Left forelimb (tissue), 1 donor: ENCODE measurements at regions not wholly inside any gene's neighbourhood (a gene's known extent, or its start where the extent isn't known, plus 50 kb on each side); places are given as distances from the start of the nearest gene placed in this dataset.

Experiments
- DNase-seq: peaks from one replicate; pipeline ENCODE4 v3.0.0-alpha.2; 2018; ENCODE audit warnings: low spot score

DNA sequence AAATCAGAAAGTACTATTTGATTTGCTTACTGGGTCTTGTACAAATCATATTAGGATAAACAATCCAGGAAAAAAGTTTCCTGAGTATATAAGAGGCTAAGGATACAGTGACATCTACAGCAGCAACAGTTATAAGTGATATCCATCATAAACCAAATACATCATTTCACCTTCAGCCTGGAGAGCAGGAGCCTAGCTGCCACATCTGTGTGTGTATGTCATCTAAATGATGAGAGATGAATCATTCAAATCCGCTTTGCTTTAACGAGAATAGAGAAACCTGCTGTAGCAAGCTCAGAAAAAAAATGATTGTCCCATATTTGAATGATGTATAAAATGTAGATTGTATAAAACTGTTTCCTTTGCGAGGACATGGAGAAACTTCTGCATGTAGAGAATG, 841.4 kb downstream of the SI start:
- DNase-seq: no peak

DNA sequence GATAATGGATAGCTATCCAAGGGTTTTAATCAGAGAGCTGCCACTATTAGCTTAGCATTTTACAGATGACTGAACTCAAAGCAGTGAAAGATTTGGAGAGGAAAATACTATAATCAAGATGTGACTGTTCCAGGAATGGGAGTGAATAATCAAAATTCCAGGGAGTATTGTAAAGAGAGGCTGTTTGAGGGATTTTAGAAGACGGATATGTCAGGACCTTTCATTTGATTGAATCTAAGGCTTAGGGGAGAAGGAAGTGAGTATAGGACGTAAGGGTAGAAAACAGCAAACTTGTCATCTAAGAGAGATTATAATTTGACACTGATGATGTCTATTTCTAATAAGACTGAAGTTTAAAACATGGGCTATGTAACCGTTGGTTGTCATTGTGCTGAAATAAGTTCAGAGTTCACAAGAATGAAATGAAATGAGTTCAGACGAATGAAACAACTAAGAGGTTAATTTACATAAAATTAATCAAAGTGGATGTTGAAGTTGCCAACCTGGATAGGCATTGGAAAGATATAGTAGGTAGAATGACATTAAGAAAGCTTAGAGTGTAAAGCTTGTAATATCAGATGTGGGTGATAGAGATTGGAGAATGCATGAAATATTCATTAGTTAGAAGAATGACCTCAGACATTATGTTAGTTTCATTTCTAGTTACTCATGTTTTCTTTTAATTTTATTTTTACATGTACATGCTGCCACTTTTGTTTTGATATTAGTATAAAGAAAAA, 842.8 kb downstream of the SI start:
- no peak for DNase-seq

- DNase-seq: no peak
These were observed 844.3 kb downstream of the SI start for GRCh38 chr3:164233951-164234350.

DNA sequence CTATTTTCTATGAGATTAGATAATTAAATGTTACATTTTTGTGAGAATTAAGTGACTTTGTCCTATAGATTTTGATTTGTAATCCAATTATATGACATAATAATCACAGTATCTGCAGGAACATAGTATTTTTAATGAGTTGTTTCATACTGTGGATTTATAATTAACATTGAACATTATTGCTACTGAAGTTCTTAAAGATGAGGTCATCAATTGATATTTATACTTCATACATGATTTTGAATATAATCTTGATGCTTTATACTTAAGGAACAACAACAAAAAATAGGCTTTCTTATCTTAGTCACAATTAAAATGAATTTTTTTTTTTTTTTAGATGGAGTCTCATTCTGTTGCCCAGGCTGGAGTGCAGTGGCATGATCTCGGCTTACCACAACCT, 846.6 kb downstream of the SI start:
- no peak for DNase-seq

- DNase-seq: no peak
These were observed 847.8 kb downstream of the SI start for GRCh38 chr3:164230385-164231094.

DNA sequence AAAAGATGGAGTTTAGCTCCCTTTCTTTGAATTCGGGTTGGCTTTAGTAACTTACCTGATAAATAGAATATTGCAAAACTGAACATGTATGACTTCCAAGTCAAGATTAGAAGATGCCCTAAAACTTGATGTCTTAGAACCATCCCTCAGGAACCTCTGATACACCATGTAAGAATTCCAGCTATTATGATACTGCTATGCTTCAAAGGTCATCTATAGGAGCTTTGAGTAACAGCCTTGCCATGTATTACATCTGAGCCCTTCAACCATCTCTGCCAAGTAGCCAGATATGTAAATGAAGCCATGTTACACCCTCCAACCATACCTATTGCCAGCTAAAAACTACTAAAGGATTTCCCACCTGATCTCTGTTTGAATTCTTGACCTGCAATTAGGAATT, 854.2 kb downstream of the SI start:
- no peak for DNase-seq

DNA sequence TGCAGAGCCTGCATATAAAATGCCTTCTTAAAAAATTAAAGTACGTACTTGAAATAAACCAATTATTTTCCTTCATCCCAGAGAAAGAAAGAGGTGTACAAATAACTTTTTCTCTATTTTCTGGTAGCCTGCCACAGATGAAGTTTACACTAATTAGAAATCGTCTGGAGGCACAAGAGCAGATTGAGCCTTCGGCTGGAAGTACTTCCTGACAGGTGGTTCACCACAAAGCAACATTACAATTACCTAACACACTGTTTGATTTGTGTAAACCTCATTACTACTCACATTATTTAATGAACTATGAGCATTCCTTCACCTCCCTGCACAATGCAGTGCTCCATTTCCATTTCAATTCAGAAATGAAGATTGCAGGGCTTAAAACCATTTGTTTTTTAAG, 856.1 kb downstream of the SI start:
- DNase-seq: no peak

- no peak for DNase-seq
These were observed 857.0 kb downstream of the SI start for GRCh38 chr3:164221297-164221696.

DNA sequence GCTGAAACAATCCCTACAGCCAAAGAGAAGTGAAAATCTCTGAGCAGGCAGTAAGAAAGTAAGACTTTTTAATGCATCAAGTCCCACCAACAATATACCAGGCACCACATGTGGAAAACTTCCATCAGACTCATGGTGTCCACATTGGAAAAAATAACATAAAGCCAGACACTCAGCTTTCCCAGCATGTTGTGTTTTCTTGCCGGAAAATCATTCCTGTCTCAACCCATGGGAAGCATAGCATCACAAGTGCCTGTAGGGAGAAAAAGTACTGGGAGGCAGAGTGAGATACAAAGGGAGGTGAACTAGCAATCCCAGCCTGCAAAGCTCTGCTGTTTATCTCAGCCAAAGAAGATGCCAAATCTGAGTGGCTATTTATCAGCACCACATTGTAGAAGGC, 868.9 kb downstream of the SI start:
- DNase-seq: no peak

GRCh38 chr3:164208821-164209220, 869.5 kb downstream of the SI start:
- no peak for DNase-seq

- DNase-seq: no peak
These were observed 870.2 kb downstream of the SI start for GRCh38 chr3:164208048-164208447.

- DNase-seq: no peak
These were observed 878.1 kb downstream of the SI start for GRCh38 chr3:164200053-164200823.

DNA sequence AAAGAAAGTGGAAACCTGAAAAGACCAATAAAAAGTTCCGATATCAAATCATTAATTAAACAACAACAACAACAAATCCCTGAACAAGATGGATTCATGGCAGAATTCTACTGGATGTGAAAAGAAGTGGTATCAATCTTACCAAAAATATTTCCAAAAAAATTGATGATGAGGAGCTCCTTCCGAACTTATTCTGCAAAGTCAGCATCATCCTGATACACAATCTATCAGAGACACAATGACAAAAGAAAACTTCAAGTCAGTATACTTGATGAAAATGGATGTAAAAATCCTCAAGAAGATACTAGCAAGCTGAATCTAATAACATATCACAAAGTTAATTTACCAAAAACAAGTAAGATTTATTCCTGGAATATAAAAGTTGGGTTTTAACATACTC, 881.8 kb downstream of the SI start:
- no peak for DNase-seq

- DNase-seq: no peak
These were observed 883.5 kb downstream of the SI start for GRCh38 chr3:164194842-164195241.

- no peak for DNase-seq
These were observed 885.3 kb downstream of the SI start for GRCh38 chr3:164192974-164193373.

DNA sequence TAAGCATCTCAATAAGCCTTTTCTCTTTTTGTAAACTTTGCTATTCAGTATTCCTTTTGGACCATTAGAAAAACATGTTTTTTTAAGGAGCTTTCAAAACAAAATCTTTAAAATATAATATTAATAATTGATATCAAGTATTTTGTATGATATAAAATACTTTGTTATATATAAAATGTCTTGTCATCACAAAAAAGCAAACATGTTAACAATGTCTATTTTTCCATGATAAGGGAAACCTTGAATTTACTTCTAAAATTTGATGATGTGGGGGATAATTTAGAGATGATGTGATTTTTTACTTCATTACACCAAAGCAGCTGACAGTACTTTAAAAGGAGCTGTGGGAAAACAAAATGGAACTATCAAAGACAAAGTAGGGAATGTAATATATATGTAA, 887.7 kb downstream of the SI start:
- no peak for DNase-seq

DNA sequence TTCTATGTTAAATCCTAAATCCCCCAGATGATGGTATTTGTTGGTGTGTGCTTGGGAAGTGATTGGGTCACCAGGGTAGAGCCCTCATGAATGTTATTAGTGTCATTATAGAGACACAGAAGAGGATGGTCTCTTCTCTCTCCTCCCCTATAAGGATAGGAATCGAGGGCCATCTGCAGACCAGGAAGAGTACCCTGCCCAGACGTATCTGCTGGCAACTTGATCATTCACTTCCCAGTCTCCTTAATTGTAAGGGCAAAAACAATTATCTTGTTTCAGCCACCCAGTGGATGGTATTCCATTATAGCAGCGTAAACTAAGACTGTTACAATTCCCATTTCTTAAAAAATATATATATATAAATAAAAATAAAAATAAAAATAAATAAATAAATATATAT, 892.2 kb downstream of the SI start:
- DNase-seq: no peak

- DNase-seq: no peak
These were observed 899.1 kb downstream of the SI start for GRCh38 chr3:164179110-164179774.

DNA sequence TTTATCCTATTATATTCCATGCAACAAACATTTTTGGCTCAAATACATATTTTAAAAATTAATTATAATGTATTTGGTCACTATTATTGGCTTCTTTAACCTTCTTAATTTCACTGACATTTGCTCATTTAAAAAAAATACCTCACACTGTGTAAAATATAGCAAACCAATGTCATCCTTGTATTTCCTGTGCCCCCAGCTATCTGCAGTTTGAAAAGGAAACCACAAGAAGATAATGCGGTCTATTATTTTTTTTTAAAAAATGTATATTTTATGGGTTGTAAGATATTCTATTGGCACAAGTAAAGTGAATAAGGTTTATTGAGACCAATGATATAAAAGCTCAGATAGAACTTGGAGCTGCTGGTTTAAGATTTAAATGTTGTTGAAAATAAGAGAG, 904.2 kb downstream of the SI start:
- DNase-seq: no peak

GRCh38 chr3:164155400-164155799, 922.9 kb downstream of the SI start:
- DNase-seq: no peak

DNA sequence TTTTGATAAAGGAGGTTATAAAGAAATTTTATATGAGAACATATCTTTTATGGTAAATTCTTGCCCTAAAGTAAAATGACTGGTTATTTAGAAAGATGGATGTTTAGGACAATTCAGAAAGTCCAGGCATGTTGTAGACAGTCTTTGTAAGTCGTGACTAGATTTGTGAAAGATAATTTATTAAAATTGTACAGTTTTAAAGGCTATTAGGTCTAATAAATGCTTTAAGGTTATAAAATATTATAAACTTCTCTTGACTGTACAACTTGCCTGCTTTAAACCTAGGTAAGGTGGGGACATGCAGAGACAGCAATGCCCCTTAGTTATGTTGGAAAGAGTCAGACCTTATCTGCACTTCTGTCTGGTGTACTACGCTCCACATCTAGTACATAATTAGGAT, 933.5 kb downstream of the SI start:
- DNase-seq: no peak

GRCh38 chr3:164132878-164133277, 945.4 kb downstream of the SI start:
- DNase-seq: no peak
